Vagina (tissue), 2 donors: ENCODE measurements at regions not wholly inside any gene's neighbourhood (a gene's known extent, or its start where the extent isn't known, plus 50 kb on each side); places are given as distances from the start of the nearest gene placed in this dataset.
"Not testable (repeated sequence)": the region's sequence is repeated elsewhere in the genome, so short reads cannot be mapped to it uniquely, and the experiment has no call there.

Experiments
- DNase-seq, 2 donors: peaks; one replicate each; pipeline ENCODE4 v3.0.0-alpha.2; 2017; ENCODE audit errors: extremely low spot score in 2 of 2
- H3K27ac ChIP-seq: fragments of 200-600 bp; sonication (generic); one replicate; pipeline ENCODE4 v1.5.1; 2019
- H3K27me3 ChIP-seq: fragments of 200-600 bp; sonication (generic); one replicate; pipeline ENCODE4 v1.5.1; 2019
- H3K36me3 ChIP-seq, 2 donors: fragments of 200-600 bp; sonication (generic); one replicate each; pipeline ENCODE4 v1.5.1; 2017 to 2019
- H3K4me1 ChIP-seq: fragments of 200-600 bp; sonication (generic); one replicate; pipeline ENCODE4 v1.5.1; 2019
- H3K4me3 ChIP-seq, 2 donors: fragments of 200-600 bp; sonication (generic); 1 replicate in 1 of 2; 2 replicates in 1 of 2; pipeline ENCODE4 v1.5.1; 2016 to 2019
- H3K9me3 ChIP-seq: fragments of 200-600 bp; sonication (generic); one replicate; pipeline ENCODE4 v1.5.1; 2019
- CTCF ChIP-seq, 3 experiments: fragments of 450-650 bp in 2 of 3; fragments of 200-600 bp in 1 of 3; sonication (generic) in 1 of 3; IDR thresholded peaks; one replicate each; pipeline ENCODE4 v1.5.1; 2017 to 2019; ENCODE audit warnings: antibody characterized with exemption in 3 of 3, mild to moderate bottlenecking in 2 of 3, moderate library complexity in 2 of 3
- POLR2A ChIP-seq, 2 donors: fragments of 450-650 bp; IDR thresholded peaks; one replicate each; pipeline ENCODE4 v1.6.1; 2017; ENCODE audit warnings: antibody characterized with exemption in 2 of 2, mild to moderate bottlenecking in 2 of 2, moderate library complexity in 2 of 2
- POLR2AphosphoS5 ChIP-seq, 2 donors: sonication (generic); formaldehyde crosslinking; IDR thresholded peaks; one replicate each; pipeline ENCODE4 v1.9.0; 2017; ENCODE audit warnings: antibody characterized with exemption in 2 of 2, mild to moderate bottlenecking in 2 of 2, low read depth in 1 of 2; ENCODE audit not compliant: insufficient read depth in 1 of 2
- intact Hi-C: fragments of 100-400 bp; cut with DNase I; formaldehyde crosslinking; loops from one replicate; pipeline ENCODE4 v1.15.1; 2023

- H3K27me3 ChIP-seq = no peaks in the 10 kb centered on the region
- H3K4me1 ChIP-seq = no peaks in the 10 kb centered on the region
- DNase-seq = no peak
- H3K4me3 ChIP-seq = no peak overlapping the region
- no peak overlapping the region for H3K27ac ChIP-seq
- no peaks in the 10 kb centered on the region for H3K9me3 ChIP-seq
- intact Hi-C loops = no loop called here
- TF ChIP-seq POLR2A (IDR thresholded peaks at IDR 0.05) (no peak), POLR2AphosphoS5 (IDR thresholded peaks at IDR 0.05; ENCODE audit: insufficient read depth in 1 of 2, low read depth in 1 of 2) (no peak), CTCF (IDR thresholded peaks at IDR 0.05) (no peak)
- H3K36me3 ChIP-seq = no peaks in the 10 kb centered on the region
Observed at GRCh38 chr2:129201696-129202095, 777.8 kb upstream of the RAB6C start.

GRCh38 chr2:129203331-129203730 lies 776.1 kb upstream of the RAB6C start:
- Histone ChIP-seq H3K4me1 (no peaks in the 10 kb centered on the region), H3K36me3 (no peaks in the 10 kb centered on the region), H3K4me3 (no peak overlapping the region), H3K27me3 (no peaks in the 10 kb centered on the region), H3K9me3 (no peaks in the 10 kb centered on the region), H3K27ac (no peak overlapping the region)
- DNase-seq = no peak
- intact Hi-C loops = no loop called here
- TF ChIP-seq POLR2A (IDR thresholded peaks at IDR 0.05) (no peak), POLR2AphosphoS5 (IDR thresholded peaks at IDR 0.05; ENCODE audit: insufficient read depth in 1 of 2, low read depth in 1 of 2) (no peak), CTCF (IDR thresholded peaks at IDR 0.05) (no peak)

GRCh38 chr2:129204581-129204980 lies 774.9 kb upstream of the RAB6C start:
- H3K27ac ChIP-seq, H3K36me3 ChIP-seq, H3K27me3 ChIP-seq, H3K4me3 ChIP-seq, H3K9me3 ChIP-seq, DNase-seq, intact Hi-C loops, H3K4me1 ChIP-seq: not testable (repeated sequence)

- no peak overlapping the region for H3K4me3 ChIP-seq
- no peak overlapping the region for H3K27ac ChIP-seq
- H3K36me3 ChIP-seq = no peaks in the 10 kb centered on the region
- intact Hi-C loops = no loop called here
- H3K27me3 ChIP-seq = no peaks in the 10 kb centered on the region
- H3K4me1 ChIP-seq = no peaks in the 10 kb centered on the region
- no peak for TF ChIP-seq CTCF (IDR thresholded peaks at IDR 0.05)
- no peak for DNase-seq
- H3K9me3 ChIP-seq = no peaks in the 10 kb centered on the region
Observed at GRCh38 chr2:129205176-129205575, 774.3 kb upstream of the RAB6C start.

- no peak overlapping the region for H3K27ac ChIP-seq
- H3K36me3 ChIP-seq = no peaks in the 10 kb centered on the region
- intact Hi-C loops = no loop called here
- no peaks in the 10 kb centered on the region for H3K27me3 ChIP-seq
- DNase-seq = no peak
- TF ChIP-seq POLR2A (IDR thresholded peaks at IDR 0.05) (no peak), POLR2AphosphoS5 (IDR thresholded peaks at IDR 0.05; ENCODE audit: insufficient read depth in 1 of 2, low read depth in 1 of 2) (no peak), CTCF (IDR thresholded peaks at IDR 0.05) (no peak)
- H3K9me3 ChIP-seq = no peaks in the 10 kb centered on the region
- H3K4me3 ChIP-seq = no peak overlapping the region
- H3K4me1 ChIP-seq = no peaks in the 10 kb centered on the region
Observed at GRCh38 chr2:129205766-129206165, 773.7 kb upstream of the RAB6C start.
